ENCODE measurements at regions not wholly inside any gene's neighbourhood (a gene's known extent, or its start where the extent isn't known, plus 50 kb on each side); places are given as distances from the start of the nearest gene placed in this dataset.
A peak's percentile ranks its signal among the peaks of the same experiment; 100 is the strongest.
"Not testable (repeated sequence)": the region's sequence is repeated elsewhere in the genome, so short reads cannot be mapped to it uniquely, and the experiment has no call there.

DNA sequence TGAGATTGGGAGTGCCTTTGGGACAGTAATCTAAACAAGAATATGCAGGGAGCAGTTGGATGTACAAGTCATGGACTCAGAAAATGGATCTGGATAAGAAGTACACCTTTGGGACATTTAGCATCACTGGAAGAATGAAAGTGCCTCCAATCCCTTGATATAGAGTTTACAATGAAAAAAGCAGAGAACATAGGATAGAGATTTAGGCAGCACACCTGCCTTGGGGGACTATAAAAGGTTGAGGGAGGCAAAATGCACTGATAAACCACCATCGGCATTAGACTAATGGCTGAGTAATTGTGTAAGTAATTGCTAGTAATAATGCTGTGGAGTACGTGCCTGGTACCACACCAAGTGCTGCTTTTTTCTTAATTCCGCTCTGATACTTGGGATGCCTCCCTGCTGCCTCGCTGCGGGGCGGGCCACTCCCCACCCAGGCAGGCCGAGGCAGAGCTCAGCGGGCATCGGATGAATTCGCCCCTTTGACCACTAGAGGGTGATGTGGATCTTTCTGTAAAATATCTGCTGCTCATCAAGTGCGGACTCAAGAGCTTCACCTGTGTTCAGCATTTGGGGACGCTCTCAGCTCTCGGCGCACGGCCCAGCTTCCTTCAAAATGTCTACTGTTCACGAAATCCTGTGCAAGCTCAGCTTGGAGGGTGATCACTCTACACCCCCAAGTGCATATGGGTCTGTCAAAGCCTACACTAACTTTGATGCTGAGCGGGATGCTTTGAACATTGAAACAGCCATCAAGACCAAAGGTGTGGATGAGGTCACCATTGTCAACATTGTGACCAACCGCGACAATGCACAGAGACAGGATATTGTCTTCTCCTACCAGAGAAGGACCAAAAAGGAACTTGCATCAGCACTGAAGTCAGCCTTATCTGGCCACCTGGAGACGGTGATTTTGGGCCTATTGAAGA is 99.9 kb downstream of the ANKRD18B start:
- DNase-seq (ENCODE audit: low spot score in 2 of 2) = peak; percentile 54 to 81
- H3K4me3 Mint-ChIP-seq = no peak overlapping the region
- H3K4me1 Mint-ChIP-seq = peaks cover 5% of the 10 kb centered on the region
- no peaks in the 10 kb centered on the region for H3K36me3 Mint-ChIP-seq
- no peaks in the 10 kb centered on the region for H3K9me3 Mint-ChIP-seq
- H3K27ac Mint-ChIP-seq = no peak overlapping the region
- ATAC-seq = peak; percentile 92

DNA sequence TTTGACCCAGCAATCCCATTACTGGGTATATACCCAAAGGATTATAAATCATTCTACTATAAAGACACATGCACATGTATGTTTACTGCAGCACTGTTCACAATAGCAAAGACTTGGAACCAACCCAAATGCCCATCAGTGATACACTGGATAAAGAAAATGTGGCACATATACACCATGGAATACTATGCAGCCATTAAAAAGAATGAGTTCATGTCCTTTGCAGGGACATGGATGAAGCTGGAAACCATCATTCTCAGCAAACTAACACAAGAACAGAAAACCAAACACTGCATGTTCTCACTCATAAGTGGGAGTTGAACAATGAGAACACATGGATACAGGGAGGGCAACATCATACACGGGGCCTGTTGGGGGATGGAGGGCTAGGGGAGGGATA is 104.3 kb downstream of the ANKRD18B start:
- not testable (repeated sequence) for H3K27ac Mint-ChIP-seq; H3K9me3 Mint-ChIP-seq; H3K4me1 Mint-ChIP-seq; H3K36me3 Mint-ChIP-seq; ATAC-seq; H3K4me3 Mint-ChIP-seq; DNase-seq (ENCODE audit: low spot score in 2 of 2)

DNA sequence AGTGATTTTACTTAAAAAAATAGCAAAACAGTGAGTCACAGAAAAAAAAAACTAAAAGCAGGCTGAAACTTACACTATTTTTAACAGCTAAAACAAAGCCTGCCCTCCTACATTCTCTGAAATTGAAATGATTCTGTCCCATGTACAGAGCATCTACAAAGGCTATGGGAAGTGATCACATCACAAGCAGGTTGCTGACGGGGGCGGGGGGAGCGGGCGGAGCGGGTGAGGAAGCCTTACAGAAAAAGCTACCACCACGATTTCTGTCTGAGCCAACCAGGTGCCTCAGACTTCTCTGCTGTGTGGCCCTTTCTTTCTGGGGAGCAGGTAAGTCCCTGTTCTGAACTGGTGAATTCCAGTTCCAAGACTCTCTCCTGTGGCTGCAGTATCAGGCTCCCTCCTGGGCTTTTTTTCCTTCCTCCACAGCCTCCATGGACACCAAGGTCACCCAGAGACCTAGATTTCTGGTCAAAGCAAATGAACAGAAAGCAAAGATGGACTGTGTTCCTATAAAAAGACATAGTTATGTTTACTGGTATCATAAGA is 104.9 kb downstream of the ANKRD18B start:
- H3K9me3 Mint-ChIP-seq = no peaks in the 10 kb centered on the region
- DNase-seq (ENCODE audit: low spot score in 2 of 2) = no peak
- H3K4me1 Mint-ChIP-seq = peaks cover 4% of the 10 kb centered on the region
- ATAC-seq = no peak
- no peak overlapping the region for H3K27ac Mint-ChIP-seq
- H3K4me3 Mint-ChIP-seq = no peak overlapping the region
- H3K36me3 Mint-ChIP-seq = no peaks in the 10 kb centered on the region

DNA sequence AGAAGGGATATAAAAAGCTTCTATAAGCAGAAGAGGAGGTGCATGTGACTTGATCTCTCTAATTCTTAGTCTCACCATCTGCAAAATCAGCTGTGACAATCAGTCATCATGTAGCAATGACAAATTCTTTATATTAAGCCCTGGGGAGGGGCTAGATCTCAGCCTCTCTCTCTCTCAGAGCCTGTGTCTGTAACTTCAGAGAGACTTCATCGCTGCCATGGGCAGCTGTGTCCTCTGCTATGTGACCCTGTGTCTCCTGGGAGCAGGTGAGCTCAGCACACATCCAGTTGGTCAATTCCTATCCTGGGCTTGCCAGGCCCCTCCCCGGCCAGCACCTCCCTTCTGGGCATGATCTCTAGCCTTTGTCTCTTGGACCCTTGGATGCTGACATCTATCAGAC is 109.6 kb downstream of the ANKRD18B start:
- no peak for ATAC-seq
- Mint-ChIP-seq H3K27ac (no peak overlapping the region), H3K9me3 (no peaks in the 10 kb centered on the region), H3K36me3 (no peaks in the 10 kb centered on the region), H3K4me3 (no peak overlapping the region), H3K4me1 (no peaks in the 10 kb centered on the region)
- DNase-seq (ENCODE audit: low spot score in 2 of 2) = no peak

DNA sequence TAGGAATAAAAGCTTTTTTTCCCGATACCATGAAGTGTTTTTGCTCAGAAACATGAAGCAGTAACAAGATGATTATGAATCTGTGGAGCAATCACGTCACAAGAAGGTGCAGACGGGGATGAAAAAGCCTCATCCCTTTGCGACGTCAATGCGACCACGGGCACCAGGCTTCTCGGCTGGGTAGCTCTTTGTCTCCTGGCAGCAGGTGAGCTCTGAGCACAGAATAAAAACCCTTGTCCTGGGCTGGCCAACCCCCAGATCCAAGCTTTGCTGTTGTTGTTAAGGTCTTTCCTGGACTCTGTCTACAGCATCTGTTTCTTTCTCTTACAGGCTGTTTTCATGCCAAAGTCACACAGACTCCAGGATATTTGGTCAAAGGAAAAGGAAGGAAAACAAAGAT is 113.8 kb downstream of the ANKRD18B start:
- Mint-ChIP-seq H3K36me3 (no peaks in the 10 kb centered on the region), H3K4me3 (no peak overlapping the region), H3K27ac (no peak overlapping the region), H3K4me1 (no peaks in the 10 kb centered on the region), H3K9me3 (no peaks in the 10 kb centered on the region)
- no peak for DNase-seq (ENCODE audit: low spot score in 2 of 2)
- ATAC-seq = no peak

DNA sequence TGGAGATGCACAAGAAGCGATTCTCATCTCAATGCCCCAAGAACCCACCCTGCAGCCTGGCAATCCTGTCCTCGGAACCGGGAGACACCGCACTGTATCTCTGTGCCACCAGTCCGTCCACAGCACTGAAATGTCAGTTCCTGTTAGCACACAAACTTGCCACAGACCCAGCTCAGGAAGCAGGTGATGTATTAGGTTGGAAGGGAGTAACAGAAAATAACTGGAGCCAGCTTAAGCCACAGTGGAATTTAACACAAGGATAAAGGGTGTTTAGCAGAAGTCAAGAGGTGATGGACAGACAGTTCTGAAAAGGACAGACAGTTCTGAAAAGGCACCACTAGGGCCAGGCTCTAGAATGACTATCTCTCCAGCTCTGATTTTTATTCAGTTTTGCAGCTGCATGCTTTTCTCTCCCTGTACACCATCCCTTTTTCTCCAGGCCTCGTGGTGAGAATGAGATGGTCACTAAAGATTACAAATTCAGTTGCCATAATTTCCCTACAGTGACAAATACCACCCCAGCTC is 114.4 kb downstream of the ANKRD18B start:
- Mint-ChIP-seq H3K27ac (no peak overlapping the region), H3K4me3 (no peak overlapping the region)

DNA sequence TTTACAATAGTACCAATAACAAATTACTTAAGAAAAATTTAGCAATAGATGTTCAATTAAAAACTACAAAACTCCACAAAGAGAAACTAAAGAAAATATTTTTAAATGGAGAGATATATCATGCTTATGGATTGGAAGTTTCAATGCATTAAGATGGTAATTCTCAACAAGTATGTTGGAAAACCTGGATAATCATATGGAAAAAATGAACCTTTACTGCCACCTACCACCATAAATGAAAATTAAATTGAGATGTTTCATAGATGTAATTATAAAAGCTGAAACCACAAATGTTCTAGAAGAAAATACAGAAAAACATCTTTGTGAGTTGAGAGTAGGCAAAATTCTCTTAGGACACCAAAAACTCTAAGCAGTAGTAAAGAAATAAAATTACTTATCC is 121.7 kb downstream of the ANKRD18B start:
- no peaks in the 10 kb centered on the region for H3K36me3 Mint-ChIP-seq
- no peak for ATAC-seq
- no peak overlapping the region for H3K4me3 Mint-ChIP-seq
- H3K27ac Mint-ChIP-seq = no peak overlapping the region
- peaks cover 15% of the 10 kb centered on the region for H3K4me1 Mint-ChIP-seq
- H3K9me3 Mint-ChIP-seq = no peaks in the 10 kb centered on the region
- no peak for DNase-seq (ENCODE audit: low spot score in 2 of 2)

More for the DNA sequence above, 114.4 kb downstream of the ANKRD18B start:
- Mint-ChIP-seq H3K36me3 (no peaks in the 10 kb centered on the region), H3K9me3 (no peaks in the 10 kb centered on the region), H3K4me1 (no peaks in the 10 kb centered on the region)
- DNase-seq (ENCODE audit: low spot score in 2 of 2) (no peak), ATAC-seq (no peak)

DNA sequence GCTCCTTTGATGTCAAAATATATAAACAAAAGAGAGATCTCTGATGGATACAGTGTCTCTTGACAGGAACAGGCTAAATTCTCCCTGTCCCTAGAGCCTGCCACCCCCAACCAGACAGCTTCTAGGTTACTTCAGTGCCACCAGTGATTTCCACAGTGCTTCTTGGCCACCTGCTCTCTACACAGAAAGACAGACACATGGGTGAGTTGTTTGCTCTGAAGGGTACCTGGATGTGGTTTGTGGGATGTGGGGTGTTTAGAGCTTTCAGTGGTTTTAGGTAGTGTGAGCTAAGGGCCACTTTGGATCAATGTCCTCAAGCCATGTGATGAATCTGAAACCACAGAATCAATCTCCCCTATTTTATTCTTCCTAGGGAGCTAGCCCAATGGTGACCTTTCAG is 125.4 kb downstream of the ANKRD18B start:
- DNase-seq (ENCODE audit: low spot score in 2 of 2) (no peak), ATAC-seq (peak; percentile 69)
- no peak overlapping the region for H3K27ac Mint-ChIP-seq
- H3K36me3 Mint-ChIP-seq = no peaks in the 10 kb centered on the region
- no peaks in the 10 kb centered on the region for H3K9me3 Mint-ChIP-seq
- H3K4me3 Mint-ChIP-seq = no peak overlapping the region
- peaks cover 15% of the 10 kb centered on the region for H3K4me1 Mint-ChIP-seq

DNA sequence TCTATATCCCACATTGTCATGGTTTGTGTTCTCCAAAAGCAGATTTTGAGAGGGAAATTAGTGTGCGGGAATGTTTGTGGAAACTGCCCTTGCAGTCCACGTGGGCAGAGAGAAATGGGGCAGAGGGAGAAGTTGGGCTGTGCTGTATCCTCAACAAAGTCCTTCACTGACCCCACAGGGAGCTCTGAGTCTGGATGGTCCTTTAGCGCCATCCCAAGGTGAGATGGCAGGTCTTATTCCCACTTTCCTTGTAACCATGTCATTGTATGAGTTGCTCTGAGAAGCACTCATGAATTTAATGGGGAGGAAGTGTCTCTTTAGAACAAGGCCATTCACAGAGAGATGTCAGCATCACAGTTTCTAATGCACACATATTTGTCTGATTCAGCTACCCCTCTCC is 127.1 kb downstream of the ANKRD18B start:
- H3K9me3 Mint-ChIP-seq = no peaks in the 10 kb centered on the region
- DNase-seq (ENCODE audit: low spot score in 2 of 2) (no peak), ATAC-seq (no peak)
- no peak overlapping the region for H3K27ac Mint-ChIP-seq
- H3K4me1 Mint-ChIP-seq = peaks cover 15% of the 10 kb centered on the region
- H3K36me3 Mint-ChIP-seq = no peaks in the 10 kb centered on the region
- H3K4me3 Mint-ChIP-seq = no peak overlapping the region

DNA sequence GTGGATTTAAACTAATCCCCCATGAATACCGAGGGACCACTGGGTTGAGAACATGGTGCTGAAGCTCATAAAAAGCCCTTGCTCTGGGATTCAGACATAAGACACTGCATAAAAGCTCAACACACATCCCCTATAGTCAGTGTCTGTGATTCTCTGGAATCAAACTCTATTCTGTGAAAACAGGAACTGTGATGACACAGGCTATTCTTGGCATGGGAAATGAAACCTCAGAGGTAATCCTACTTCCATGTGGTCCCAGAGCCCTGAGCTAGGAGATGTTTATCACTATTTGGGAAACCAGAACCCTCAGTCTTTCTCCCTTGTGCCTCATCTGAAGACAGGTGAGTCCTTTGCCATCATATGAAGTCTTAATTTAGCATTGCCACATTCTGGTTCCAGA is 135.4 kb upstream of the PRSS3 start:
- no peaks in the 10 kb centered on the region for H3K36me3 Mint-ChIP-seq
- no peaks in the 10 kb centered on the region for H3K9me3 Mint-ChIP-seq
- no peak overlapping the region for H3K4me3 Mint-ChIP-seq
- H3K4me1 Mint-ChIP-seq = no peaks in the 10 kb centered on the region
- no peak overlapping the region for H3K27ac Mint-ChIP-seq
- DNase-seq (ENCODE audit: low spot score in 2 of 2) = no peak
- ATAC-seq = no peak

DNA sequence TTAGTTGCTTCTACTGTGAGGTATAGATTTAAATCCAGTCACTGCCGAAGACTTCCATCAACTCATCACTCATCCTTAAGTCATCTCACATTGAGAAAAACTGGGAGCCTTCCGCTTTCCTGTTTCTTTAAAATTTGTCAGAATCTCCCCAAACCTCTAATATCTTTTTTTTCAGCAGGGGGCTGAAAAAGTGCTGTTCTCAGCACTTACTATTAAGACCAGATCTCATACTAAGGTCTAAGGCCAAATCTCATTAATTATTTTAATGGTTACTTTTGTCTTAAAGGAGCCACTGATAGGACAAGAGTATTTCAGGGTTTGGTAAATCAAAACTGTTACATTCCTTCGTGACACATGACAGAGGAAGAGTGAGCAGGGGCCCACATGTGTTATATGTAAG is 134.6 kb upstream of the PRSS3 start:
- no peak for ATAC-seq
- Mint-ChIP-seq H3K36me3 (no peaks in the 10 kb centered on the region), H3K9me3 (no peaks in the 10 kb centered on the region)

DNA sequence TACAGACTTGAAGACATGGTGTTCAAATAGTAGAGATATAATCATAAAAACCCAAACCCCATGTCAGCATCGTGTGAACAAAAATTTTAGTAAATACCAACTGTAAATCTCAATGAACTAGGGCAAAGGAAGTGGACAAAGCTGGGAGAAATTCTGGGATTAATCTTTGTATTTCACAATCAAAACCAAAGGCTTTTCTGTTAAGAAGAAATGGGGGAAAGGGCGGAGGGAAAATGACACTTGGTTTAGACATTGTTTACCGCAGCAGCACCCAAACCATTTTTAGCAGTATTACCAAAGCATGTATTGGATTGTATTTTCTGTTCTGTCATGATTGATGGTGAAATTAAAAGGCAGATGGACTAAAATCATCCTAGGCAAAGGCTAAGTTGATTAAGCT is 134.2 kb upstream of the PRSS3 start:
- H3K27ac Mint-ChIP-seq = no peak overlapping the region
- H3K9me3 Mint-ChIP-seq = no peaks in the 10 kb centered on the region
- ATAC-seq = no peak
- no peaks in the 10 kb centered on the region for H3K4me1 Mint-ChIP-seq
- no peaks in the 10 kb centered on the region for H3K36me3 Mint-ChIP-seq
- H3K4me3 Mint-ChIP-seq = no peak overlapping the region
- no peak for DNase-seq (ENCODE audit: low spot score in 2 of 2)

More for the DNA sequence above, 134.6 kb upstream of the PRSS3 start:
- DNase-seq (ENCODE audit: low spot score in 2 of 2) = no peak
- no peak overlapping the region for H3K27ac Mint-ChIP-seq
- H3K4me1 Mint-ChIP-seq = no peaks in the 10 kb centered on the region
- H3K4me3 Mint-ChIP-seq = no peak overlapping the region

DNA sequence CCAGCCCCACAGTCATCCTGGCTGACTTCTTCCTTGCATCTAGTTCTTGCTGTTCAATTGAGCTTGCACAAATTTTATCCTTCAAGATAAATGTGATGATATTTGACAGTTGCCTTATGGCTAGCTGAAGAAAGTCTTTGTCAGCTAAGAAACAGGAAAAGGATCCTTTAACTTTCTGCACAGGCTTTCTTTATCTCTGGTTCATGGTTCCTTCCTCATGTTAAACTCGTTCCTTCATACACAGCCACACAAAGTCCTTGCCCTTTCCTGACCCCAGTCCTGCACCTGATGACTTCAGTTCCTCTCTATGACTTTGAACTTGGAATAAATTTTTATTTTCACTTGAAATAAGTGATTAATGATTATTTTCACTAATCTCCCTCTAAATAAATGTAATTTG is 132.5 kb upstream of the PRSS3 start:
- Mint-ChIP-seq H3K9me3 (no peaks in the 10 kb centered on the region), H3K4me1 (no peaks in the 10 kb centered on the region), H3K27ac (no peak overlapping the region), H3K36me3 (no peaks in the 10 kb centered on the region), H3K4me3 (no peak overlapping the region)
- ATAC-seq (no peak), DNase-seq (ENCODE audit: low spot score in 2 of 2) (no peak)

DNA sequence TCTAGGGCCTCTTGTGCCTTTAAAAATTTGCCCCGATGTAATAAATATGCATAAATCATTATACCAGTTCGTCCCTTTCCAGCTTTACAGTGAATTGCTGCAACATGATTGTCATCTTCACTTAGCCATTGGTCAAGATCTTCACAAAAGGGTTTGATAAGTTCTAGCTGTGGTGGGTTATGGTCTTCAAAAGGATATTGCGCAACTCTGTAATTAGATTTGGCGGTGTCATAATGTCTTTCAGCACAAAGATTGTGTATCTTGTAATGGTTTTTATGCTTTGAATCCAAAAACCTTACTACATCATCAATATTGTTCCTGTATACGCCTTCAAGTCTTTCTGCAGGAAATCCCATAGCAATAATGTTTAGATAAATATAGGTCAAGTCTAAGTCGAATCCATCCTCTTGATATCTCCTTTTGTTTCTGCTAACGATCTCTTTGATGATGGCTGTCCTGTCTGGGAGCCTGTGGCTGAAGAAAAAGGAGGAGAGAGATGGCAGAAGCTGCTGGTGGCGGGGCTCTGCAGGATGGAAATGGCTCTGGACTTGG is 119.1 kb upstream of the PRSS3 start:
- not testable (repeated sequence) for ATAC-seq, H3K27ac Mint-ChIP-seq
- peaks cover 14% of the 10 kb centered on the region for H3K4me1 Mint-ChIP-seq

DNA sequence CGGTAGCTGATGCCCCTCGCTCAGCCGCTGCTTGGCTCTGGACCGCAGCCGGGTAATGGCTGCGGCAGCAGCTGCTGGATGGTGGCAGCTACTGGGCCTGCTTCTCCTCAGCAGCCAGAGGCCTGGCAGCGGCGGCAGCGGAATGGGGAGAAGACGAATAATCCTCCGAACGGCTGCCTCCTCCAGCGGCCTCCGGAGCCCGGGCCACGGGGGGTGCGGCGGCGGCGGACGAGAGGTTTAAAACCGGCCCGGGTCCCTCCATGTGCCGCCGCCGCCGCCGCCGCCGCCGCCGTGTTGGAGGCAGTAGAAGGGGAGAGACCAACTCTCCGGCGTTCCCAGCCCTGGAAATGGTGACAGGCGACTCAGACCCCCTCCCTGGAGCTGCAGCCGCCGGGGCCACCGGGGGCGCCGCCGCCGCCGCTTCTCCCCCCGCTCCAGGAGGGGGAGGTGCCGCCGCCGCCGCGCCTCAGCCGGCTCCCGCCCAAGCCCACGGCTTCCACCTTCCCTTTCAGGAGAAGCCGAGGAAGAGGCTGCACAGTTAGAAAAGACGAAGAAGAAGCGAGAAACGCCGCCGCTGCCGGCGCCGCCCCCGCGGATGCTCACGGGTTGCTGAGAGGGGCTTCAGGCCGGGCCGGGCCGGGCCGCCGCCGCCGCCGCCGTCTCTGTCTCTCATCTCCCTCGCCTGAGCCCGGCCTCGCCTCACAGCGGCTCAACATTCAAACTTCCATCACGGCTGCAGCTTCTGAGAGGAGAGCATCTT is 118.4 kb upstream of the PRSS3 start:
- Mint-ChIP-seq H3K27ac (no peak overlapping the region), H3K4me3 (peak overlapping the region; percentile 87), H3K4me1 (peaks cover 14% of the 10 kb centered on the region), H3K9me3 (no peaks in the 10 kb centered on the region), H3K36me3 (no peaks in the 10 kb centered on the region)
- peak; percentile 10 to 57 for DNase-seq (ENCODE audit: low spot score in 2 of 2)
- ATAC-seq = peak; percentile 85

More for the DNA sequence above, 119.1 kb upstream of the PRSS3 start:
- not testable (repeated sequence) for H3K36me3 Mint-ChIP-seq; H3K9me3 Mint-ChIP-seq; DNase-seq (ENCODE audit: low spot score in 2 of 2)
- H3K4me3 Mint-ChIP-seq = peak overlapping the region; percentile 87

Data from stimulated activated effector memory CD8-positive, alpha-beta T cell treated with anti-CD3 and anti-CD28 coated beads, Interleukin-12 subunit alpha, Interleukin-12 subunit beta, amount 100 ng/mL, for 72 hours (primary cell).